HEK293 (cell line): ENCODE measurements at regions not wholly inside any gene's neighbourhood (a gene's known extent, or its start where the extent isn't known, plus 50 kb on each side); places are given as distances from the start of the nearest gene placed in this dataset.
"Not testable (repeated sequence)": the region's sequence is repeated elsewhere in the genome, so short reads cannot be mapped to it uniquely, and the experiment has no call there.

ENCODE experiments used
- CTCF ChIA-PET: fragments of 350-600 bp; formaldehyde crosslinking; extraction: SDS; loops from one replicate; lab custom pipeline; 2021; ENCODE audit warnings: antibody characterized with exemption; lab: Yijun Ruan, JAX
- POLR2A ChIA-PET: fragments of 300-600 bp; formaldehyde crosslinking; extraction: SDS; loops from one replicate; lab custom pipeline; 2020; ENCODE audit warnings: antibody characterized with exemption, inconsistent platforms; lab: Yijun Ruan, JAX
- H3K27ac ChIP-seq: fragments of 200-500 bp; sonication (Bioruptor generic); 2 replicates; pipeline ENCODE4 v1.5.1; 2014; ENCODE audit warnings: low read depth, low read length, control low read depth, inconsistent platforms; ENCODE audit errors: extremely low read depth
- H3K36me3 ChIP-seq, 2 experiments: fragments of 200-500 bp in 1 of 2; sonication (Bioruptor generic) in 1 of 2; 1 replicate in 1 of 2; 2 replicates in 1 of 2; pipeline ENCODE4 v1.5.1; 2014 to 2017; ENCODE audit warnings: inconsistent platforms in 2 of 2, low read length in 2 of 2; ENCODE audit not compliant: control insufficient read depth in 2 of 2, insufficient read depth in 1 of 2
- H3K4me1 ChIP-seq: fragments of 200-500 bp; sonication (Bioruptor generic); 2 replicates; pipeline ENCODE4 v1.5.1; 2014; ENCODE audit warnings: mild to moderate bottlenecking, low read length, inconsistent platforms; ENCODE audit not compliant: control insufficient read depth, insufficient read depth
- H3K4me3 ChIP-seq: 2 replicates; pipeline ENCODE4 v1.5.1; 2011; ENCODE audit warnings: low read depth, mild to moderate bottlenecking, control low read depth, low read length, moderate library complexity
- H3K9me3 ChIP-seq: fragments of 200-500 bp; sonication (Bioruptor generic); 2 replicates; pipeline ENCODE4 v1.5.1; 2014; ENCODE audit warnings: low read depth, low read length, inconsistent platforms; ENCODE audit not compliant: control insufficient read depth, insufficient read depth
- GFI1B ChIP-seq: fragments of 450-650 bp; formaldehyde crosslinking; IDR thresholded peaks from 2 replicates; pipeline ENCODE4 v1.5.1; 2016; ENCODE audit warnings: missing biosample characterization, missing genetic modification characterization
- GLIS2 ChIP-seq: fragments of 450-650 bp; formaldehyde crosslinking; IDR thresholded peaks from 2 replicates; pipeline ENCODE4 v1.5.1; 2016; ENCODE audit warnings: missing biosample characterization, missing genetic modification characterization
- MZF1 ChIP-seq: fragments of 450-650 bp; formaldehyde crosslinking; IDR thresholded peaks from 2 replicates; pipeline ENCODE4 v1.5.1; 2017; ENCODE audit warnings: missing biosample characterization, missing genetic modification characterization, borderline replicate concordance
- OSR2 ChIP-seq: fragments of 450-650 bp; formaldehyde crosslinking; IDR thresholded peaks from 2 replicates; pipeline ENCODE4 v1.5.1; 2016; ENCODE audit warnings: missing biosample characterization, missing genetic modification characterization
- TCF7L2 ChIP-seq: IDR thresholded peaks from 2 replicates; pipeline ENCODE4 v1.6.1; 2011; ENCODE audit warnings: low read depth, mild to moderate bottlenecking, inconsistent platforms, low read length, moderate library complexity, borderline replicate concordance
- ZBTB48 ChIP-seq: fragments of 450-650 bp; formaldehyde crosslinking; IDR thresholded peaks from 2 replicates; pipeline ENCODE4 v1.5.1; 2016; ENCODE audit warnings: missing biosample characterization, missing genetic modification characterization
- ZFP41 ChIP-seq: fragments of 450-650 bp; formaldehyde crosslinking; IDR thresholded peaks from 2 replicates; pipeline ENCODE4 v1.5.1; 2016; ENCODE audit warnings: missing biosample characterization, missing genetic modification characterization, borderline replicate concordance
- ZIC2 ChIP-seq: fragments of 450-650 bp; formaldehyde crosslinking; IDR thresholded peaks from 2 replicates; pipeline ENCODE4 v1.5.1; 2016; ENCODE audit warnings: missing biosample characterization, missing genetic modification characterization
- ZNF155 ChIP-seq: fragments of 450-650 bp; formaldehyde crosslinking; IDR thresholded peaks from 2 replicates; pipeline ENCODE4 v1.5.1; 2016; ENCODE audit warnings: missing biosample characterization, missing genetic modification characterization
- ZNF426 ChIP-seq: fragments of 450-650 bp; formaldehyde crosslinking; IDR thresholded peaks from 2 replicates; pipeline ENCODE4 v1.5.1; 2017; ENCODE audit warnings: missing biosample characterization, missing genetic modification characterization, mild to moderate bottlenecking, inconsistent platforms, moderate library complexity
- ZNF529 ChIP-seq: fragments of 450-650 bp; formaldehyde crosslinking; IDR thresholded peaks from 2 replicates; pipeline ENCODE4 v1.5.1; 2017; ENCODE audit warnings: missing genetic modification characterization, missing biosample characterization; ENCODE audit not compliant: insufficient replicate concordance
- ZNF549 ChIP-seq: fragments of 450-650 bp; IDR thresholded peaks from 2 replicates; pipeline ENCODE4 v1.5.1; 2018; ENCODE audit warnings: missing biosample characterization, missing genetic modification characterization, mild to moderate bottlenecking, inconsistent platforms, moderate library complexity
- ZNF558 ChIP-seq: fragments of 450-650 bp; formaldehyde crosslinking; IDR thresholded peaks from 2 replicates; pipeline ENCODE4 v1.5.1; 2016; ENCODE audit warnings: missing biosample characterization, missing genetic modification characterization
- ZNF621 ChIP-seq: fragments of 450-650 bp; formaldehyde crosslinking; IDR thresholded peaks from 2 replicates; pipeline ENCODE4 v1.5.1; 2017; ENCODE audit warnings: missing biosample characterization, missing genetic modification characterization
- ZSCAN16 ChIP-seq: fragments of 450-650 bp; formaldehyde crosslinking; IDR thresholded peaks from 2 replicates; pipeline ENCODE4 v1.5.1; 2016; ENCODE audit warnings: missing biosample characterization, missing genetic modification characterization
- TF ChIP-seq, protein P1 (sequence below): fragments of 450-650 bp; formaldehyde crosslinking; IDR thresholded peaks from 2 replicates; pipeline ENCODE4 v1.5.1; 2017; ENCODE audit warnings: missing biosample characterization, missing genetic modification characterization
- TF ChIP-seq, protein P2 (sequence below): fragments of 450-650 bp; formaldehyde crosslinking; IDR thresholded peaks from 2 replicates; pipeline ENCODE4 v1.5.1; 2016; ENCODE audit warnings: missing biosample characterization, missing genetic modification characterization

DNA sequence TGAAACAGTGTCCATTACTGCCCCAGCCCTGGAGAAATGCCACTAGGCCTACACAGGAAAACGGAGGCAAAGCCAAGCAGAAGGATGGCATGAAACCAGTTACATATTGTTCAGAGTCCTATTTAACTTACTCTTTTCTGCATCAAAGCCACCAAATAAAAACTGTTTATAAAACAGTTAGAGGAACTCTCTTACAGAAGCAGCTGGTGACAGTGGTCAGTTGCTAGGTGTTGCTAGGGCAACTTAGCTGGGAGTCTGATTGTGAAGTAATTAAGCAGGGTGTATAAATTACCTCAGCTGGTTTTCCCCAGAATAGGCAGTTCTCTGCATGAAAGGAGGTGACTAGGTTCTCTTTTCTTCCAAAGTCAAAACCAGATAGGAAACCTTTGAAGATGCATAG is 115.6 kb upstream of the ZBED5 start:
- H3K27ac ChIP-seq, result no peak overlapping the region
- TF ChIP-seq ZNF426 (no peak), TCF7L2 (no peak)
- TF ChIP-seq, protein P1, sequence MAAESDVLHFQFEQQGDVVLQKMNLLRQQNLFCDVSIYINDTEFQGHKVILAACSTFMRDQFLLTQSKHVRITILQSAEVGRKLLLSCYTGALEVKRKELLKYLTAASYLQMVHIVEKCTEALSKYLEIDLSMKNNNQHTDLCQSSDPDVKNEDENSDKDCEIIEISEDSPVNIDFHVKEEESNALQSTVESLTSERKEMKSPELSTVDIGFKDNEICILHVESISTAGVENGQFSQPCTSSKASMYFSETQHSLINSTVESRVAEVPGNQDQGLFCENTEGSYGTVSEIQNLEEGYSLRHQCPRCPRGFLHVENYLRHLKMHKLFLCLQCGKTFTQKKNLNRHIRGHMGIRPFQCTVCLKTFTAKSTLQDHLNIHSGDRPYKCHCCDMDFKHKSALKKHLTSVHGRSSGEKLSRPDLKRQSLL (tag by site-specific recombination), result no peak
- POLR2A ChIA-PET, result no interaction called here
- no peaks in the 10 kb centered on the region for H3K9me3 ChIP-seq
- CTCF ChIA-PET, result no interaction called here
- no peaks in the 10 kb centered on the region for H3K36me3 ChIP-seq
- no peaks in the 10 kb centered on the region for H3K4me1 ChIP-seq
- H3K4me3 ChIP-seq, result no peak overlapping the region

DNA sequence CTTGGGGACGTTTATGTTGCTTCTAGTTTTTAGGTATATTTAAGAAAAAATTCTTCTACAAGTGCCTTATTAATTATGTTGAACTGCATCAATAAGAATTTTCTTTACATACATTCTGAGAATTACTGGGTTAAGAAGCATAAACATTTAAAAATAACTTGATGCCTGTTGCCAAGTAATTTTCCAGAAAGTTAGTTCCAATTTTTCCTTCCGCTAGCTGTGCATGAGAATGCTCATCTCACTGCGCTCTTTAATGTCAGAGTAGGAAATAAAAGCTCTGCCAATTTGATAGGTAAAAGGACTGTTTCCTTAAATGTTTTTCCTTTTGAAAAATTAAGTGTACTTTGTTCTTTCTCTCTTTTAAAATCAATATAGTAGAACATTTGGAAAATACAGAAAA is 113.1 kb upstream of the ZBED5 start:
- no peak overlapping the region for H3K4me3 ChIP-seq
- ChIA-PET CTCF (no interaction called here), POLR2A (no interaction called here)
- no peaks in the 10 kb centered on the region for H3K4me1 ChIP-seq
- H3K27ac ChIP-seq, result no peak overlapping the region
- H3K9me3 ChIP-seq, result no peaks in the 10 kb centered on the region
- no peaks in the 10 kb centered on the region for H3K36me3 ChIP-seq
- no peak for TF ChIP-seq ZNF529 (tag by site-specific recombination)
- TF ChIP-seq ZBTB48 (tag by site-specific recombination), result no peak
- no peak for TF ChIP-seq ZFP41 (tag by site-specific recombination)
- no peak for TF ChIP-seq GFI1B
- TF ChIP-seq, protein P2, sequence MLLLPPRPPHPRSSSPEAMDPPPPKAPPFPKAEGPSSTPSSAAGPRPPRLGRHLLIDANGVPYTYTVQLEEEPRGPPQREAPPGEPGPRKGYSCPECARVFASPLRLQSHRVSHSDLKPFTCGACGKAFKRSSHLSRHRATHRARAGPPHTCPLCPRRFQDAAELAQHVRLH (tag by site-specific recombination), result no peak
- TF ChIP-seq ZNF155, result no peak
- TF ChIP-seq, all 188 proteins: peak for 0

DNA sequence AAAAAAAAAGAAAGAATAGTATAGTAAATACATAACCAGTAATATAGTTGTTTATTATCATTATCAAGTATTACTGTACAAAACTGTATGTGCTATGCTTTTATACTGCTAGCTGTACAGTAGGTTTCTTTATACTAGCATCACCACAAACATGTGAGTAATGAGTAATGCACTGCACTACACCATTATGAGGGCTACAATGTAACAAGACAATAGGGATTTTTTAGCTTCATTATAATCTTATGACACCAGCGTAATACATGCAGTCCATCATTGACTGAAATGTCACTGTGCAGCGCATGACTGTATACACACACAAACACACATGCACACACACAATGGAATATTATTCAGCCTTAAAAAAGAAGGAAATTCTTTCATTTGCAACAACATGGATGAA is 111.5 kb upstream of the ZBED5 start:
- no peaks in the 10 kb centered on the region for H3K4me1 ChIP-seq
- H3K36me3 ChIP-seq, result no peaks in the 10 kb centered on the region
- CTCF ChIA-PET, result interaction anchor here (0.7 kb wide), 1 partner anchor 760 kb away, joined by 3 read pairs; no protein-coding TSS in a partner anchor
- POLR2A ChIA-PET, result interaction anchor here (0.7 kb wide), 1 partner anchor 121 kb away, joined by 5 read pairs; no protein-coding TSS in a partner anchor
- H3K4me3 ChIP-seq, result no peak overlapping the region
- H3K27ac ChIP-seq, result no peak overlapping the region
- TF ChIP-seq ZIC2 (tag by site-specific recombination), result no peak
- TF ChIP-seq OSR2 (tag by site-specific recombination), result no peak
- TF ChIP-seq GLIS2 (tag by site-specific recombination), result no peak
- TF ChIP-seq ZNF549 (tag by site-specific recombination), result no peak
- no peak for TF ChIP-seq ZNF558 (tag by site-specific recombination)
- TF ChIP-seq ZNF621 (tag by site-specific recombination), result no peak
- no peak for TF ChIP-seq ZSCAN16 (tag by site-specific recombination)
- no peak for TF ChIP-seq MZF1
- TF ChIP-seq GFI1B, result no peak
- H3K9me3 ChIP-seq, result no peaks in the 10 kb centered on the region

DNA sequence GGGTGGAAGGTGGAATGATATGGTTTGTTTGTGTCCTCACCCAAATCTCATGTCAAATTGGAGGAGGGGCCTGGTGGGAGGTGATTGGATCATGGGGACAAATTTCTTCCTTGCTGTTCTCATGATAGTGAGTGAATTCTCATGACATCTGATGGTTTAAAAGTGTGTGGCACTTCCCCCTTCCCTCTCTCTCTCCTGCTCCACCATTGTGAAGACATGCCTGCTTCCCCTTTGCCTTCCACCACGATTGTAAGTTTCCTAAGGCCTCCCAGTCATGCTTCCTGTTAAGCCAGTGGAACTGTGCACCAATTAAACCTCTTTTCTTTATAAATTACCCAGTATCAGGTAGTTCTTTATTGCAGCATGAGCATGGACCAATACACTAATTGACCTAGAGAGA is 99.0 kb upstream of the ZBED5 start:
- H3K27ac ChIP-seq, H3K36me3 ChIP-seq, H3K4me1 ChIP-seq, CTCF ChIA-PET, H3K4me3 ChIP-seq, H3K9me3 ChIP-seq, POLR2A ChIA-PET: not testable (repeated sequence)
